ENCODE measurements at regions not wholly inside any gene's neighbourhood (a gene's known extent, or its start where the extent isn't known, plus 50 kb on each side); places are given as distances from the start of the nearest gene placed in this dataset.

GRCh38 chr4:181613200-181613599, 630.0 kb upstream of the TENM3 start:
- ATAC-seq (no peak), DNase-seq (ENCODE audit: low read depth, low spot score) (no peak)
- CTCF ChIA-PET = no interaction called here
- Histone ChIP-seq H3K79me2 (ENCODE audit: insufficient read depth, low read length) (no peaks in the 10 kb centered on the region), H3K4me2 (ENCODE audit: low read length) (no peak overlapping the region), H3K27ac (ENCODE audit: low read depth, low read length) (no peak overlapping the region), H3K27me3 (ENCODE audit: insufficient read depth, low read length) (peaks cover 7% of the 10 kb centered on the region; the same call in 1 of the 2 replicates), H4K20me1 (ENCODE audit: insufficient read depth) (no peaks in the 10 kb centered on the region), H3K4me3 (replicated peaks in 1 of 2; ENCODE audit: low read depth in 1 of 2, low read length in 2 of 2) (no peak overlapping the region), H3K9me3 (ENCODE audit: control insufficient read depth in 1 of 2, insufficient read depth in 1 of 2, low read depth in 1 of 2, low read length in 2 of 2) (no peaks in the 10 kb centered on the region), H3K36me3 (ENCODE audit: control insufficient read depth in 1 of 2, insufficient read depth in 2 of 2, low read length in 2 of 2) (no peaks in the 10 kb centered on the region), H3K4me1 (ENCODE audit: control insufficient read depth in 1 of 2, insufficient read depth in 2 of 2, low read length in 2 of 2) (no peaks in the 10 kb centered on the region), H3K9ac (ENCODE audit: low read length) (no peak overlapping the region), H3K9me2 (ENCODE audit: insufficient read depth) (no peaks in the 10 kb centered on the region), H2AFZ (ENCODE audit: low read depth, low read length, poor library complexity, severe bottlenecking) (no peak overlapping the region)
- RAD21 ChIA-PET (ENCODE audit: low non-redundant PET in 1 of 2, low total read pairs in 2 of 2, uncharacterized antibody in 2 of 2, unreplicated experiment in 2 of 2) = no interaction called here
- intact Hi-C loops (cut with micrococcal nuclease) = no loop called here
- TF ChIP-seq, protein P1, sequence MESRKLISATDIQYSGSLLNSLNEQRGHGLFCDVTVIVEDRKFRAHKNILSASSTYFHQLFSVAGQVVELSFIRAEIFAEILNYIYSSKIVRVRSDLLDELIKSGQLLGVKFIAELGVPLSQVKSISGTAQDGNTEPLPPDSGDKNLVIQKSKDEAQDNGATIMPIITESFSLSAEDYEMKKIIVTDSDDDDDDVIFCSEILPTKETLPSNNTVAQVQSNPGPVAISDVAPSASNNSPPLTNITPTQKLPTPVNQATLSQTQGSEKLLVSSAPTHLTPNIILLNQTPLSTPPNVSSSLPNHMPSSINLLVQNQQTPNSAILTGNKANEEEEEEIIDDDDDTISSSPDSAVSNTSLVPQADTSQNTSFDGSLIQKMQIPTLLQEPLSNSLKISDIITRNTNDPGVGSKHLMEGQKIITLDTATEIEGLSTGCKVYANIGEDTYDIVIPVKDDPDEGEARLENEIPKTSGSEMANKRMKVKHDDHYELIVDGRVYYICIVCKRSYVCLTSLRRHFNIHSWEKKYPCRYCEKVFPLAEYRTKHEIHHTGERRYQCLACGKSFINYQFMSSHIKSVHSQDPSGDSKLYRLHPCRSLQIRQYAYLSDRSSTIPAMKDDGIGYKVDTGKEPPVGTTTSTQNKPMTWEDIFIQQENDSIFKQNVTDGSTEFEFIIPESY (IDR thresholded peaks at IDR 0.05; ENCODE audit: extremely low read depth, insufficient replicate concordance, low read length) = no peak
- TF ChIP-seq ZNF274 (IDR thresholded peaks at IDR 0.05; ENCODE audit: low read depth, low read length) (no peak), CEBPB (IDR thresholded peaks at IDR 0.05; ENCODE audit: low read depth) (no peak), MAX (IDR thresholded peaks at IDR 0.05) (no peak), ZFX (IDR thresholded peaks at IDR 0.05) (no peak), ELF1 (IDR thresholded peaks at IDR 0.05; ENCODE audit: borderline replicate concordance, low read depth) (no peak), SP1 (IDR thresholded peaks at IDR 0.05; ENCODE audit: low read depth) (no peak), POLR2AphosphoS5 (IDR thresholded peaks at IDR 0.05; ENCODE audit: low read depth, low read length) (no peak), CBX3 (IDR thresholded peaks at IDR 0.05; ENCODE audit: low read depth) (no peak), POLR2A (IDR thresholded peaks at IDR 0.05; ENCODE audit: borderline replicate concordance, extremely low read depth, insufficient read depth, insufficient read length) (no peak), EZH2 (IDR thresholded peaks at IDR 0.05) (no peak), FOSL1 (IDR thresholded peaks at IDR 0.05; ENCODE audit: low read depth) (no peak), EZH2phosphoT487 (IDR thresholded peaks at IDR 0.05; ENCODE audit: borderline replicate concordance) (no peak), RAD21 (IDR thresholded peaks at IDR 0.05; ENCODE audit: low read depth) (no peak), EGR1 (IDR thresholded peaks at IDR 0.05; ENCODE audit: low read depth) (no peak), SRF (IDR thresholded peaks at IDR 0.05; ENCODE audit: low read depth) (no peak)
- TF ChIP-seq, protein P2, sequence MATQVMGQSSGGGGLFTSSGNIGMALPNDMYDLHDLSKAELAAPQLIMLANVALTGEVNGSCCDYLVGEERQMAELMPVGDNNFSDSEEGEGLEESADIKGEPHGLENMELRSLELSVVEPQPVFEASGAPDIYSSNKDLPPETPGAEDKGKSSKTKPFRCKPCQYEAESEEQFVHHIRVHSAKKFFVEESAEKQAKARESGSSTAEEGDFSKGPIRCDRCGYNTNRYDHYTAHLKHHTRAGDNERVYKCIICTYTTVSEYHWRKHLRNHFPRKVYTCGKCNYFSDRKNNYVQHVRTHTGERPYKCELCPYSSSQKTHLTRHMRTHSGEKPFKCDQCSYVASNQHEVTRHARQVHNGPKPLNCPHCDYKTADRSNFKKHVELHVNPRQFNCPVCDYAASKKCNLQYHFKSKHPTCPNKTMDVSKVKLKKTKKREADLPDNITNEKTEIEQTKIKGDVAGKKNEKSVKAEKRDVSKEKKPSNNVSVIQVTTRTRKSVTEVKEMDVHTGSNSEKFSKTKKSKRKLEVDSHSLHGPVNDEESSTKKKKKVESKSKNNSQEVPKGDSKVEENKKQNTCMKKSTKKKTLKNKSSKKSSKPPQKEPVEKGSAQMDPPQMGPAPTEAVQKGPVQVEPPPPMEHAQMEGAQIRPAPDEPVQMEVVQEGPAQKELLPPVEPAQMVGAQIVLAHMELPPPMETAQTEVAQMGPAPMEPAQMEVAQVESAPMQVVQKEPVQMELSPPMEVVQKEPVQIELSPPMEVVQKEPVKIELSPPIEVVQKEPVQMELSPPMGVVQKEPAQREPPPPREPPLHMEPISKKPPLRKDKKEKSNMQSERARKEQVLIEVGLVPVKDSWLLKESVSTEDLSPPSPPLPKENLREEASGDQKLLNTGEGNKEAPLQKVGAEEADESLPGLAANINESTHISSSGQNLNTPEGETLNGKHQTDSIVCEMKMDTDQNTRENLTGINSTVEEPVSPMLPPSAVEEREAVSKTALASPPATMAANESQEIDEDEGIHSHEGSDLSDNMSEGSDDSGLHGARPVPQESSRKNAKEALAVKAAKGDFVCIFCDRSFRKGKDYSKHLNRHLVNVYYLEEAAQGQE (IDR thresholded peaks at IDR 0.05; ENCODE audit: low read depth) = no peak
- TF ChIP-seq, protein P3, sequence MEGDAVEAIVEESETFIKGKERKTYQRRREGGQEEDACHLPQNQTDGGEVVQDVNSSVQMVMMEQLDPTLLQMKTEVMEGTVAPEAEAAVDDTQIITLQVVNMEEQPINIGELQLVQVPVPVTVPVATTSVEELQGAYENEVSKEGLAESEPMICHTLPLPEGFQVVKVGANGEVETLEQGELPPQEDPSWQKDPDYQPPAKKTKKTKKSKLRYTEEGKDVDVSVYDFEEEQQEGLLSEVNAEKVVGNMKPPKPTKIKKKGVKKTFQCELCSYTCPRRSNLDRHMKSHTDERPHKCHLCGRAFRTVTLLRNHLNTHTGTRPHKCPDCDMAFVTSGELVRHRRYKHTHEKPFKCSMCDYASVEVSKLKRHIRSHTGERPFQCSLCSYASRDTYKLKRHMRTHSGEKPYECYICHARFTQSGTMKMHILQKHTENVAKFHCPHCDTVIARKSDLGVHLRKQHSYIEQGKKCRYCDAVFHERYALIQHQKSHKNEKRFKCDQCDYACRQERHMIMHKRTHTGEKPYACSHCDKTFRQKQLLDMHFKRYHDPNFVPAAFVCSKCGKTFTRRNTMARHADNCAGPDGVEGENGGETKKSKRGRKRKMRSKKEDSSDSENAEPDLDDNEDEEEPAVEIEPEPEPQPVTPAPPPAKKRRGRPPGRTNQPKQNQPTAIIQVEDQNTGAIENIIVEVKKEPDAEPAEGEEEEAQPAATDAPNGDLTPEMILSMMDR (IDR thresholded peaks at IDR 0.05 in 2 of 3, conservative IDR thresholded peaks at IDR 0.05 in 1 of 3; ENCODE audit: borderline replicate concordance in 1 of 3, insufficient read depth in 1 of 3, low read depth in 2 of 3, low read length in 2 of 3) = no peak
- BruUV-seq (replicated peaks) = no TSS peak
- POLR2A ChIA-PET = no interaction called here

Data from HCT116 (cell line).